Stimulated activated CD4-positive, alpha-beta T cell treated with anti-CD3 and anti-CD28 coated beads, Interleukin-1b, Interleukin-23, amount 100 ng/mL, for 4 hours (primary cell): ENCODE measurements at regions not wholly inside any gene's neighbourhood (a gene's known extent, or its start where the extent isn't known, plus 50 kb on each side); places are given as distances from the start of the nearest gene placed in this dataset.

Source experiments
- DNase-seq, 2 donors: peaks; one replicate each; pipeline ENCODE4 v3.0.0-alpha.2; 2020; ENCODE audit warnings: low read depth in 2 of 2

DNA sequence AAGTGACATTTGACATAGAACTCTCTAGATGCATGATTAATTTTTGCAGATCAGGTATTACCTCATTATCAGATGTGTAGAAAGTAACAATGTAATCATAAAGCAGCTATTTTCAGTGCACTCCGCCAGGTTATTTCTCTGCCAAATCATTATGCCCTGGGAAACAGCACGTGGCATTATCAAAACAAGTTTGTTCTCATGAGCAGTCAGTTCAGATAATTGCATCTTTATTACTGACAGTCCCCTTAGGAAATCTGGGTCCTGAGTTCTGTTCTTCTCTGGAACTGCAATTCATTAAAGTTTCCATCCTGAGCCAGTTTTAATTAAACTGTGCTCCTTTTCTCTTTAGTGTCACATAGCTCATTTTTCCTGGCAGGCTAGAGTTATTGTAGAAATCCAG is 94.7 kb upstream of the KRR1 start:
- no peak for DNase-seq

DNA sequence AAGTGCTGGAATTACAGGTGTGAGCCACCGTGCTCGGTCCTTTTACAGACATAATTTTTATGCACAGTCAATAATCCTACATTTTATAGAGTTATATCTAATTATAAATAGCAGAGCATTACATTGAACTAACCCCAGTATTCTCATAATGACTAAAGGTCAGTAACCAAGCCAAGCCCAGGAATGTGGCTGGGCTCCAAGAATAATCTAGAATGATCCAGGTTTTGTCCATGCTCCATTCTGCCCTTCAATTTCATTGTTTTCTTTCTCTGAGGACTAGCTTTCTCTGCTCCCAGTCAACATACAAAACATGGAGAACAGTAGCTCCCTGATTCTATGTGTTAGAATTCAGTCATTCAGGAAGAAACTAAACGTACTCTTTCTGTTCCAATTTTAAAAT is 92.1 kb upstream of the KRR1 start:
- DNase-seq = no peak

DNA sequence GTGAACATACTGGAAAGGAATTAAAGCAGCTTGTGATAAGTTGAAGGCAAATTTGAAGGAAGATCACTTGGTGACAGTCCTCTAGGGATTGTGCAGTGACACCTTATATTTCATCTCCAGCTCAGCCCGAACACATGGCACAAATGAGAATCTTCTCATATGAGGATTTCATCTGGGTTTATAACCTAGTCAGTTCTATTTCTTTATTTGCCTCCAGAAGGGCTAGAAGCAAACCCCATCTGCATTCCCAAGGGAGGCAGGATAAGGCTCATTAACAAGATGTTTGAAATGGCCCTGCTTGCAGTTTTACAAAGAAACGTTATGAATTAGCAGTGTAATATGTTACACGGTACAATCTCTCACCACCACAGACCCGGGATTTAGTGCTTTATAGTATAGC is 90.7 kb upstream of the KRR1 start:
- no peak for DNase-seq

DNA sequence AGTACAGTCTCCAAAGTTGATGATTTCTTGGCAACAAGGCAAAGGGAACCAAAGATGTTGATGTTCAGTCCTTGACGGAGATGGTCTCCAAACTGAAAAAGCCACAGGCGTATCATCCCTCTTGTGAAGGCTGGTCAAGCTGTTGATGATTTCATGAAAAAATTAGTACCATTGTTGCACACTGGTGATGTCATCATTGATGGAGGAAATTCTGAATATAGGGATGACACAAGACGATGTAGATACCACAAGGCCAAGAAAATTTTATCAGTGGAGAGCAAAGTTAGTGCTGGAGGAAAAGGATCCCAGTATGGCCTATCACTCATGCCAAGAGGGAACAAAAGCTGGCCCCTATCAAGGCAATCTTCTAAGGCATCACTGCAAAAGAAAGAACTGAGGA is 88.7 kb upstream of the KRR1 start:
- no peak for DNase-seq

DNA sequence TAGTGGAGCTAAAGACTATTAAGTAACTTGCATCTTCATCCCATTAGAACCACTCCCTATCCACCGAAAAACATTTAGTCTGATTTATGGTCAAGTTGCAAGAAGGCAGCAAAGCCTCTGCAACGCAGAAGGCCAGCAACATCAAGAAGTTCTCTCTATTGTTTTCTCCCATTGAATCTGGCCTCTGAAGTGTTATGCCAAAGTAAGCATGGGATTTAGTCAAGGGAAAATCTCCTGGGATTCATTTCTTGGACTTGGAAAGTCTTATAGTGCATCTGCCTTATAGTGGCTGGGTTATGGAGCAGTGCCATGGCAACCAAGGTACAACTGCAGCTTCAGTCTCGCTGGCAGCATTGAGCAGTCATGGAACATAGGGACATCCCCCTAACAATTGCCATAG is 87.7 kb upstream of the KRR1 start:
- DNase-seq = no peak

DNA sequence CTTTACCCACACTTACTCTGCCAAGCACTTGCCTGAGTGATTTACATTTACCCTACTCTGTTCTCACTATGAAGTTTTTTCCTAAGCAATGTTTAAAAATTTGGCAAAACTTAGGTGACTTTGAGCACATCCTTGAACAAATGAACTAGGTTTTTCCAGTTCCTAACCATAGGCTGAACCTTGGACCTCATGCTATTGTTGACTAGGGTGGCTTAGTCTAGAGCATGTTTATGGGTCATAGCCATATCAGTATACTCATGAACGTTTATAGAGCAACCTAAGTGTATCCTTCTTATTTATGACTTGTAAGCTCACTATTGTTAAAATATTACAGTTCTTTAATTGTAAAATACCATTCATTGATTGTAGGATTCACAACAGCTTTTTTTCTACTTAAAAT is 85.0 kb upstream of the KRR1 start:
- DNase-seq = no peak

DNA sequence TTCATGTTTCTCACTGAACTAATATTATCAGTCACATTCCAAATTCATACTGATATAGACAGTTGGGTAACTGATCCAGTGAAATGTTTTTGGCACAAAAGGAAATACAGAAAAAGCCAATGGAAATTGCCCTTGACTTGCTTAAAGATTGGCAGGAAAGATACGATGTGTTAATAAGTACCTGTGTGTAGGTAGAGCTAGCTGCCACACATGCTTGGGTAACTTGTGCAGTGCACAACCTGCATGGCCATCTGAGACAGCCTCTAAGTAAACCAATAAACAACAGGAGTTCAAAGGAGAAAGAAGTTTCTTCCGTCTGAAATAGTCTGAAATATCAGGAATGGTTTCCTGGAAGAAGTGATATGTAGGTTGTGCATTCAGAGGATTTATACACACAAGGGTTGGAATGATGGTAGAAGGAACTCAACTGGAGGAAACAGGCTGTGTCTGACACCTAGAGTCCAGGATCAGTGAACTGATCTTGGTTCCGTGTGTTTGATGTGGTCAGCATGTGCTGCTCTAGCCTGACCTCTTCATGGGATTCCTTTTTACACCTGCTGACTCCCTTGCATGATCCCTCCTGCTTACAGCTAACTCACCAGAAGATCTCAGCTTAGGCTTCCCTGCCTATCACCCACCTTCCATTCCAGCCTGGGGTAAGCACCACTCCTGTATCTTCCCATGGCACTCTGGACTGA is 81.4 kb upstream of the KRR1 start:
- DNase-seq = no peak

DNA sequence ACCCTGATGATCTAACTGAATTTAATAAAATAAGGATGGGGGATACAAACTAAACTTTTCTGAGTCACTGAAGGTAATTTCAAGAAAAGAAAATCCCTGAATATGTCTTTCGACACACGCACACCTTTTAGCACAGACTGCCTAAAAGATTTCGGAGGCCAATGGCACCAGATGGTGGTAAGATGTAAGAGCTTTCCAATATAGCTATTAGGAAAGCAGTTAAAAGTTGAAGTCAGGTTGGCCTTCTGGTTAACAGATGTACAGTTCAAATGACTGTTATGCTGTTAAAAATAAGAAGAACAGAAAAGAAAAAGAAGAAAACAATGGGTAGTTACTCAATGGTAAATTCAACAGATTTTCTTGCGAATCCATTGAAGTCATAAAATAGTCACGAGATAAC is 80.7 kb upstream of the KRR1 start:
- no peak for DNase-seq

DNA sequence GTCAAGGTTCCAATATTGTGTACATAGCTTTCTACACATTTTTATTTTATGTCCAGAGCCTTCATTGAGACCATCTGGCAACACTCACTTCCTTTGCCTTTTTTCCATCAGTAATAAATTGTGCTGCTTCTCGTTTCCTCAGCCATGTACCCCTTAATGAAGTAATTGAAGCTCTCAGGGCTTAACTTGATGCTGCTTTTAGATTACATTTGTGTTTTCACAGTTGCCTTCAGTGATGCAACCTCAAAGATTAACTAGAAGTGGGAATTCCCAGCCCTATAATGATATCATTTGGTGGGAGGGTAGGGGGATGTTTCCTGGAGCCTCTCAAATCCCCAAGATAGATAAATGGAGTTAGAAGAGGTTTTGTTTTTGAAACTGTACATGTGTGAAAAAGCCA is 80.2 kb upstream of the KRR1 start:
- no peak for DNase-seq

DNA sequence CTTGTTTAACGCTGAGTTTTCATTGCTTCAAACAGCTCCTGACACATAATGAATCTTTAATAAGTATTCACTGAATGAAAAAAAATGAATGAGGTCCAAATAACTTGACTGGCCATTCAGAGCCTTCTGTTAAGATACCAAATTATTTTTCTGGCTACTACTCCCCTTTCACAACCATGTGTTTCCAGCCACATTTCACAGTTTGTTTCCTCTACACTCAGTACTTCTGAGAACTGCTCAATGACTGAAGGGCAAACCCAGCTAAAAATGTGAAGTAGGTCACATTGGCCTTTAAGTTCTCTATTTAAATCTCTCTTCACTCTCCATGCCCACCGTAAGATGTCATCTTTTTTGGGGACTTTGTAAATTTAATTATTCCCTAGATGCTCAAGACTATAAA is 78.4 kb upstream of the KRR1 start:
- no peak for DNase-seq

DNA sequence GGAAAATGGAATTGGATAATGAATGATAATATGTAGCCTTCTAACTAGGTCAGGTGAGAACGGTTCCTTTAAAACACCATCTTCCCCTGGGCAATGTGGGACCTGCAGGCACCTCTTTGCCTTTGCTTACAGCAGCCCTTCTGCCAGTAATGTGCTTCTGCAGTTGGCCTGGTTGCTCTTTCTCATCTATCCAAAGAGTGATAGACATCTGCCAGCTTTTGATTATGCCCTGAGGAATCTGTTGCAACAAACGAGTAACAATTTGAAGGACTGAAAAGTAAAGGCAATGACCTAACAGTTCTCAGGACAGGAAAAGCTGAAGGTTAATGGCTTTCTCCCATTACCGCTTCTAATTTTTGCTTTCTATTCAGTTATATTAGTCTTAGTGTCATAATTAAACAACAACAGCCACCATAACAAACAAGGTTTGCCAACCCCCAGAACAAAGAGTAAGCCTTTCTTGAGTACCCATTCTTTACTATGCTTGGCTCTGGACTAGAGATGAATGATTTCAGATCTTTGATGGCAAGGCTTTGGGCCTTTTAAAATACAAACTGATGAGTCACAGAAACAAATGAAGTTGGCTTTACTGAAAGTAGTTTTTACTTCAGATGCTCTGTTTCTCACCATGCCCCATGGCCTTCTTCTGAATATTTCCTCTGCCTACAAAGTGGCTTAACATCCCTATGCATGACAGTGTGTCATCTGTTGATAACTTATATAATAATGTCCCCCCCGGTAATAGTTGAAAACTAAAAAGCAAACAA is 76.1 kb upstream of the KRR1 start:
- no peak for DNase-seq

DNA sequence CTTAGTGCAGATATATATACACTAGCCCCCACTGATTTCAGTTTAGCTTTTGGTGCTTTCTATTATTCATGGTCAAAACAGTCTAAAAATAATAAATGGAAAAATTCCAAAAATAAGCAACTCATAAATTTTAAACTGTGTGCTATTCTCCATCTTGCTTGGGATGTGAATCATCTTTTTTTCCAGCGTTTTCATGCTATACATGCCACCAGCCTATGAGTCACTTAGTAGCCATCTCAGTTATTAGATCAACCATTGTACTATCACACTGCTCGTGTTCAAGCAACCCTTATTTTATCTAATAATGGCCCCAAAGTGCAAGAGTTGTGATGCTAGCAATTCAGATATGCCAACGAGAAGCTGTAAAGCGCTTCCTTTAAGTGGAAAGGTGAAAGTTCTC is 73.9 kb upstream of the KRR1 start:
- no peak for DNase-seq

DNA sequence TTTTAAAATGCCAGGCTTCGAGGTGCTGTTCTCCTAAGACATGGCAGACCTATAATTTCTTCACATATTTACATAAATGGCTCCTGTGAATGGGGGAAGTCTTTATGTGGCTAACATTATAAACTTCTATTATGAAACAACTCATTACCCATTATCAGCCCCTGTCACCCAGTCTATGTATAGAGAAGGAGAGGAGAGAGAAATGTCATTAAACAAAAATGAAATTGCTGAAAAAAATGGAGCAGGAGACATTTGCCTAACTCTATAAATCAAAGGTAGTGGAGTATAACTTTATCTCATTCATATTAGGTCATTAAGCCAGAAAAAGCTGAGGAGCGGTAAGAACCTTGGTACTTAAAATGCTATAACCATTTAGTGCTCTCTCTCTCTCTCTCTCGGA is 71.9 kb upstream of the KRR1 start:
- no peak for DNase-seq

DNA sequence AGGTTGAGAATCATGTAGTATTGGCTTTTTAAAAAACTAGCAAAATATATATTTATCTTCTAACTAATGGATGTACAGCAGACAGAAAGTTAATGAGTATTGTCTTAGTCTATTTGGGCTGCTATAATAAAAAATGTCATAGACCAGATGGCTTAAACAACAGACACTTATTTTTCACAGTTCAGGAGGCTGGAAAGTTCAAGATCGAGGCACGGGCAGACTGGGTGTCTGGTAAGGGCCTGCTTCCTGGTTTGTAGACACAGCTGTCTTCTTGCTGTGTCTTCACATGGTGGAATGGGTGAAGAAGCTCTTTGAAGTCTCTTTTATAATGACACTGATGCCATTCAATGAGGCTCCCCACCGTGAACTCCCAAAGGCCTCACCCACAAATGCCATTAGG is 70.1 kb upstream of the KRR1 start:
- no peak for DNase-seq

DNA sequence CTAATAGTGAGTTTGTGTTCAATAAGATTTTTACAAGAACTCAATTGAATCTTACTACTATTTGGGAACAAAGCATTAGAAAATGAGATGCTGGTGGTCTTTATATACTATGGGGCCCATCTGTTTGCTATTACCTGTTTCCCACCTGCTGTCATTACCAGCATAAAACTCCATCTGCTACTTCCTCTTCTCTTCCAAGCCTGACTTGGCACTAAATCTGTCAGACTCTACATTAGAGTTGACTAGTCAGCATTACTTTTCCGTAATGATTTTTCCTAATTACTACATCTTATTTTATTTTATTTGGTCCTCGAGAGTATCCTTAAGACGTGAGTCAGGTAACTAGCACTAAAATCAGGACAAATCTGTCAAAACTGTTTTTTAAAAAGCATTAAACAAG is 68.1 kb upstream of the KRR1 start:
- no peak for DNase-seq

DNA sequence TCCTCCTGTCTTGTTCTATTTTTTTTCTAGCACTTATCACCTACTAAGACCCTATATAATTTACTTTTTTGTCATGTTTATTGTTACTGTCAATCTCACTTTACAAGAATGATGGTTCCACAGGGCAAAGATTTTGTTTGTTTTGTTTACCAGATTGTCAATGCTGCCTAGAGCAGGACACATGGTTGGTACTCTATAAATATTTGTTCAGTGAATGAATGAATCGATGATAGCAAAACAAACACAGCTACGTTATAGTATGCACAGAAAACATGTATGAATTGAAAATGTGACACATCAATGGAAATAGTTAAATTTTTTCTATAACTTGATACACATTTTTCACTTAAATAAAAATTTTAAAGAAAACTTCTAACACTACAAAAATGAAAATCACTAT is 67.1 kb upstream of the KRR1 start:
- DNase-seq = no peak

DNA sequence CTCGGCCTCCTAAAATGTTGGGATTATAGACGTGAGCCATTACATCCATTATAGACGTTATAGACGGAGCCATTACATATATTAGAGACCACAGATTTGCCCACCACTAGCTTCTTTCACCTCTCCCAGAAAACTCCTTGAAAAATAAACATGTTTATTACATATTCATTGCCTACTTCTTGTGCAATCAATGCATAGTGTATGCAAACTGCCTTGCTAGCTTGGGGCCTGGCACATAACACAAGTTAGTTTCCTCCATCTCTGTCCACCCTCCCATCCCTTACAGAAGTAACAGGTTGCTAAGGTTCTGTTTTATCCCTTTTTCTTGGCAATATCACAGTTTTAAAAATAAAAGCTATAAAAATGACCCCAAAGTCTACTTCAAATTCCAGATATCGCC is 66.4 kb upstream of the KRR1 start:
- no peak for DNase-seq

DNA sequence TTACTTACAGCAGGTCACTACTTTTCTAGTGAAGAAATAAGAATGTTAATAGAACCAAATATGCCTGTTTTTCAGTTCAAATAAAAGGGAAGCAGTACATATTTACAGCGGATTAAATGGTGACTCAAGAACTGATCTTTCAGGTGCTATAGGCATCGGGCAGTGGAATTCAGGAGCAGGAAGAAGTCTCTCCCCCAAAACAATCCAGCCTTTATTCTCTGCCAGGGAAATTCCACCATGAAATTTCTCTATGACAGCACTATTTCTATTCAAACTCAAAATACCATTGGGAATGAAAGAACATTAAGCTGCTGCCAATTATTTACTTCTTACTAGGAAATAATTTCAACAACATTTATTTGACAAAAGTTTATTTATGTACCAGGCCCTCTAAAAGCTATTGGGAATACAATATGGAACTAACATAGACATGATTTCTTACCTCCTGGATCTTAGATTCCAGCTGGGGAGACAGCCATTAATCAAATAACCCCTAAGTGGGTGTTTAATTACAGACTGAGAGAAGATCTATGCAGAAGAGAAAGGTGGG is 60.3 kb upstream of the KRR1 start:
- DNase-seq = no peak

DNA sequence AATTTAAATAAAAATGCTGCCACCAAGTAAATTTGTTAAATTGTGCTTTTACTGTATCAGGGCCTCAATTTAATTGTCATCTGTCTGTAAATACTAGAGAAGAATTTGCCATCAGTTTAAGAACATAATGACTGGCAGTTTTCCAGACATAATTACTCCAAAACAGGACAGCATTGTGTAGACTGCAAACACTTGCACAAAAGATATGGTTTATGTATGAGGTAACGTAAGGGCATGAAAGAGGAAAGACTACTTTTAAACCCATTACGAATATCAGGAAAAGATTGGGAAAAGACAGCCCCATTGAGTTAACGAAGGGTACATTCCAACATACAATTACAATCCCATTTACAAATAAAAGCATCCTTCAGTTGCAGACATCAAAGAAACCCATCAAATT is 59.8 kb upstream of the KRR1 start:
- DNase-seq = no peak

DNA sequence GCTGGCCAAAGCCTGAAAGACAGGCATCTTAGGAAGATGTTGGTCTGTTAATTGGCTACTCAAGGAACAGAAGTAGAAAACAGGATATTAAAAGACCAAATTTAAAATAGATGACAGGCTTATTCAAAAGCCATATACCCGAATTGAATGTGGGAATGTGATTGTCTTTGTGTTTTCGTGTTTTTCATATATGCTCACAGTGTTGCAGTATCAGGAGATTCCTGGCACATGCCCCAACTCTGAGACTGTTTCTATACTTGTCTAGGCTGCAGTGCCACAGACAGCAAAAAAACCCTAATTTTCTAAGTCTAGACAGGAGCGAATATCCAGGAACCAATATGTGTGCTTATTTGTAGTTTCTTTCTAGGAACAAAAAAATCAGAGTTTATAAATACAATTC is 57.4 kb upstream of the KRR1 start:
- DNase-seq = no peak

DNA sequence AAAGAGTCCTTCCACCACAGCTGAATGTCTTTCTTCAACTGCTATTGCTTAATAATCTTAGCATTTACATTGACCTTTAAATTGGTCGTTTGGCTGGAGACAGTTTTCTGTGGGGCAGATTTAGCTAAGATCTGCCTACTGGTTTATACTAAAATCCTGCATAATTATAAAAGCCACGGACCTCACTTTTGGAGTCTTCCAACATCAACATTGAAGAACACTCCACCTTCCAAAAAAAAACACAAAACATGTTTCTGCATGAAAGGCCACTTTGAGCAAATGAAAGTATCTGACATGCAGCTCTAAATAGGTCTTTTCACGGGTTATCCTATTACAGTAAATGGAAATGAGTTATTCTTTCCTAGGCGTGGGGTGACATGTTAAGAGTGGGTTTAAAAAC is 57.0 kb upstream of the KRR1 start:
- no peak for DNase-seq

DNA sequence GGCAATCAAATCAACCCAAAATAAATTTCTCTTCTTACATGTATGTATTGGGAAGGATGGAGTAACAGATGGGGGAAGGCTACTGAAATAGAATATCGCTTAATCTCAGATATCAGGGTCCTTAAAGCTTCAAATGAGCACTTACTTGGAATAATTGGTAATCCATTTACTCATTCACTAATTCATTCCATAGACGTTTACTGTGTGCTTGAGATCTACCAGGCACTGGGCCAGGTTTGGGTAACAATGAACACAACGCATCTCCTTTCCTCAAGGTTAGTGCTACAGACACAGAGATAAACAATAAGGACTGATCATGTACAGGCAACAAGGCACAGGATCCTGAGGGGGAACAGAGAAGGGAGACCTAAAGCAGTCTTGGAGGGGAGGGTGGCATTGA is 54.4 kb upstream of the KRR1 start:
- DNase-seq = no peak

DNA sequence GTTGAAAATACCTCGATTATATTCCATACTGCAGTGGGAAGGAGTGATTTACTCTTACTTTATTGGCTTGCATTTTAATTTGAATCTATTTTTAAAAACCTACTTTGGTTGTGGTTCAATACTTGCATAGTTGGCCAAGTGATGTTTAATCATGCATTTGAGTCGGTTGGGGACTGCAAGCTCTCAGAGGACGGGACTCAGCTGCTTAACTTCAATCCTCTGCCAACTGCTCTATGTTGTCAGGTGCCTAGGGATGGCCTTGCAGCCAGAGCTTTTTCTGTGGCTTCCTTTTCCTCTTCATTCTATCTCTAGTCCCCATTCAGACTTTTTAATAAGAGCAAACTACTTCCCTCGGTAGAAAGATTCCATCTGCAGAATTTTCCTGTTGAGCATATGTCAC is 53.4 kb upstream of the KRR1 start:
- DNase-seq = no peak

DNA sequence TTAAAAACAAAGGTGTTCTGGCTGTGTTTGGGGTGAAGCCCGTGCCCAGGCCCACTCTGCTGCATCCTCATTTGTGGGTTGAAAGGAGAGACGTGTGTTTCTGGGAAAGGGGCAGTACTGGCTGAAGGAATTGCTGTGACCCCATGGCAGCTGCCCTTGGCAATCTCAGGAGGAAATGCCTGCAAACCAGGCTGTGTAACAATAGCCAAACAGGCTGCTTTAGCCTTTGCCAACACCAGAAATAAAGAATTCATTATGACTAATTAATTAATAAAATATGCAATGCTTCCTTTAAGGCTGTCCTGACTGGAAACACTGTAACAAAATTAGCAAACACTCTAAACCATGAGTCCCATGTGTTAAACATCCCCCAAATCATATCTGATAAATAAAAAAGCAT is 53.0 kb upstream of the KRR1 start:
- DNase-seq = no peak
